Cardiac fibroblast (primary cell): ENCODE measurements at regions not wholly inside any gene's neighbourhood (a gene's known extent, or its start where the extent isn't known, plus 50 kb on each side); places are given as distances from the start of the nearest gene placed in this dataset.

Source experiments
- DNase-seq, 2 donors: peaks; one replicate each; pipeline versions ENCODE4 v3.0.0 to v3.0.0-alpha.2; 2010; ENCODE audit warnings: low read depth in 2 of 2
- H3K4me3 ChIP-seq, 2 donors: replicated peaks in 1 of 2; 1 replicate in 1 of 2; 2 replicates in 1 of 2; pipeline ENCODE4 v1.5.1; 2011; ENCODE audit warnings: low read depth in 2 of 2, low read length in 2 of 2, mild to moderate bottlenecking in 2 of 2, moderate library complexity in 1 of 2
- CTCF ChIP-seq: IDR thresholded peaks from one replicate; pipeline ENCODE4 v1.5.1; 2011; ENCODE audit warnings: low read depth, mild to moderate bottlenecking, low read length, inconsistent platforms

GRCh38 chr2:182540252-182540651, 113.4 kb upstream of the PDE1A start:
- no peak for TF ChIP-seq CTCF
- no peak overlapping the region for H3K4me3 ChIP-seq
- peak in 1 of 2 donors; percentile 58 for DNase-seq

- peak in 1 of 2 donors; percentile 35 for DNase-seq
- no peak for TF ChIP-seq CTCF
These were observed 114.4 kb upstream of the PDE1A start for GRCh38 chr2:182541268-182541667.

GRCh38 chr2:182542501-182543258, 115.8 kb upstream of the PDE1A start:
- TF ChIP-seq CTCF = no peak
- no peak overlapping the region for H3K4me3 ChIP-seq
- DNase-seq = peak; percentile 58 to 91

More at GRCh38 chr2:182541268-182541667, 114.4 kb upstream of the PDE1A start:
- H3K4me3 ChIP-seq = no peak overlapping the region

GRCh38 chr2:182543741-182544525, 117.1 kb upstream of the PDE1A start:
- no peak overlapping the region for H3K4me3 ChIP-seq
- TF ChIP-seq CTCF = no peak

GRCh38 chr2:182545420-182546167, 118.8 kb upstream of the PDE1A start:
- TF ChIP-seq CTCF = no peak
- no peak overlapping the region for H3K4me3 ChIP-seq
- DNase-seq = peak in 1 of 2 donors; percentile 38

More at GRCh38 chr2:182543741-182544525, 117.1 kb upstream of the PDE1A start:
- DNase-seq = no peak
